H1 (cell line): ENCODE measurements at regions not wholly inside any gene's neighbourhood (a gene's known extent, or its start where the extent isn't known, plus 50 kb on each side); places are given as distances from the start of the nearest gene placed in this dataset.

Experiments
- CTCF ChIP-seq, 3 experiments: IDR thresholded peaks; 1 replicate in 2 of 3; 2 replicates in 1 of 3; pipeline versions ENCODE4 v1.5.1 to v1.6.1; 2011; ENCODE audit warnings: low read length in 3 of 3, mild to moderate bottlenecking in 3 of 3, inconsistent platforms in 2 of 3, low read depth in 1 of 3, moderate library complexity in 1 of 3; ENCODE audit not compliant: insufficient read depth in 1 of 3; ENCODE audit errors: control extremely low read depth in 1 of 3
- NRF1 ChIP-seq: IDR thresholded peaks from 2 replicates; pipeline ENCODE4 v1.6.1; 2011; ENCODE audit warnings: mild to moderate bottlenecking, low read depth, low read length, improper control_type of control experiment
- POLR2A ChIP-seq, 2 experiments: IDR thresholded peaks; 1 replicate in 1 of 2; 2 replicates in 1 of 2; pipeline ENCODE4 v1.6.1; 2011; ENCODE audit warnings: low read depth in 2 of 2, low read length in 2 of 2, mild to moderate bottlenecking in 2 of 2; ENCODE audit errors: control extremely low read depth in 1 of 2
- SRF ChIP-seq: IDR thresholded peaks from 2 replicates; pipeline ENCODE4 v1.6.1; 2011; ENCODE audit warnings: mild to moderate bottlenecking, low read depth, low read length, moderate library complexity
- TAF1 ChIP-seq: IDR thresholded peaks from 2 replicates; pipeline ENCODE4 v1.6.1; 2011; ENCODE audit warnings: mild to moderate bottlenecking, low read depth, low read length

- TF ChIP-seq SRF (no peak), CTCF (IDR thresholded peaks at IDR 0.05; ENCODE audit: control extremely low read depth in 1 of 3, insufficient read depth in 1 of 3, low read depth in 1 of 3, low read length in 3 of 3) (no peak), POLR2A (IDR thresholded peaks at IDR 0.05; ENCODE audit: control extremely low read depth in 1 of 2, low read depth in 2 of 2, low read length in 2 of 2) (no peak), TAF1 (no peak), NRF1 (no peak)
Measured at GRCh38 chr14:97080991-97081390, 283.8 kb downstream of the VRK1 start.
